ENCODE measurements at regions not wholly inside any gene's neighbourhood (a gene's known extent, or its start where the extent isn't known, plus 50 kb on each side); places are given as distances from the start of the nearest gene placed in this dataset.

DNA sequence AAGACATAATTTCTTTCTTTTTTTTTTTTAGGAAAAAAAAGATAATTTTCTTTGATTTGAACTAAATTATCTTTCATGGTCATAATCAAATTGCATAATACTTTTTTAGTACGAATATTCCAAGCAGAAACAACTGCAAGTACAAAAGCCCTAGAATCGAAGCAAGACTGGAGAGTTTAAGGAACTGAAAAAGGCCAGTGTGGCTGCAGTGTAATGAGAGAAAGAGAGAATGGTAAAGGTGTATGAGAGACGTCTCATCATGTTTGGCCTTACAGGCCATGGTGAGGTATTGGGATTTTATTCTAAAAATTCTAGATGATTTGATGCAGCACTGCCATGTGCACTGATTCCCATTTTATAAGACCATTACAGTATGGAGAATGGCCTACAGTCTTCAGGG lies 180.9 kb downstream of the SUCNR1 start:
- no peak for DNase-seq (ENCODE audit: low spot score)

DNA sequence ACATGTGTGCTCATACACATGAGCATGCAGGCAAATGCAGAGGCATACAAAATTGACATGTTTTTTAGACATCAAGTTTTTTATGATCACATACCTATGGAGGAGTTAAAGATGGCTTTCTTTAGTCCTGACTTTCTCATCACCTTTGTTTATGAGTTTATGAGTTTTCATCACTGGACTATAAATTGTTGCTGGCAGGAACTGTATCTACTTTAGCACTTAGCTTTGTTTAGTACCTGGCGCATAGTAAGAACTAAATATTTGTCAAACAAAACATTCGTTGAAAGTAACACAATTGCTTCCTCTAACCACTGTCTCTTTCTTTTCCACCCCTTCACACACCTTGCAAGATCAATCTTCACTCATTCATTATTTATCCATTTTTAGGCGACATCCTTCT lies 182.6 kb downstream of the SUCNR1 start:
- DNase-seq (ENCODE audit: low spot score), result no peak

DNA sequence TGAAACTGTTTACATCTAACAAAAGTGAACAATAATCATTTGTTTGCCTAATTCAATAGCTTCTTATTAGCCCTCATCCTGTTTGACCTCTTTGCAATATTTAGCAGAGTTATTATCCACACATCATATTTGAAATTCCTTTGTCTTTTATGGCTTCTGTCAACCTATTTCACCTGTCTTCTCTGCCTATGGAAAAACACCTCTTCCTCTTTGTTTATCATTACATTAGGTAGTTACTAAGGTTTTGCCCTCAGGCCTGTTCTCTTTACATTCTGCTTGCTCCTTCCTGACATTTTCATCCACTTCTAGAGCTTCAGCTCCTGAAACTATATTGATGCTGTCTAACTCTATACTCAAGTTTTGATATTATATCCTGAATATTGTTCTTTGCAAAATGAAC lies 183.0 kb downstream of the SUCNR1 start:
- no peak for DNase-seq (ENCODE audit: low spot score)

DNA sequence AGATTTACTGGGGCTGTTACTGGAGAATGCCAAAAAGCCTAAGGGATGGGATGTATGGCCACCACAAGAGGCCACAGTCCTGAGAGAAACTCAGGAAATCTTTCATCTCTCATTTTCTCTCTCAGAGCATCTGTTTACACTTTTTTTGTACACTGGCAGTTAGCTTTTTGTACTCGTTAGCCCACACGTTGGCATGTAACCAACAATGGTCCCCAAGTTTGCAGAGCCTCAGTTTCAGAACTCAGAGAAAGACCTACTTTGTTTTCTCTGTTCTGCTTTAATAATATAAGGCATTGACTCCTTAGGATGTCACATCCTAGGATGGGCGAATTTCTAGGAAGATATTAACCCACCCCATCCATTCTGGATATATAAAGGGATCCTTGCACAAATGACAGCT lies 183.5 kb downstream of the SUCNR1 start:
- DNase-seq (ENCODE audit: low spot score), result no peak

DNA sequence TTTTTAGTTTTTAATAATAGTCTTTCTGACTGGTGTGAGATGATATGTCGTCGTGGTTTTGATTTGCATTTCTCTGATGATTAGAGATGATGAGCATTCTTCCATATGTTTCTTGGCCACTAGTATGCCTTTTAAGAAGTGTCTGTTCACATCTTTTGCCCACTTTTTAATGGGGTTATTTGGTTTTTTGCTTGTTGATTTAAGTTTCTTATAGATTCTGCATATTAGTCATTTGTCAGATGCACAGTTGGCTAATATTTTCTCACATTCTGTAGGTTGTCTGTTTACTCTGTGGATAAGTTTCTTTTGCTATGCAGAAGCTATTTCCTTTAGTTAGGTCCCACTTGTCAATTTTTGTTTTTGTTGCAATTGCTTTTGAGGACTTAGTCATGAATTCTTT lies 185.4 kb downstream of the SUCNR1 start:
- no peak for DNase-seq (ENCODE audit: low spot score)

DNA sequence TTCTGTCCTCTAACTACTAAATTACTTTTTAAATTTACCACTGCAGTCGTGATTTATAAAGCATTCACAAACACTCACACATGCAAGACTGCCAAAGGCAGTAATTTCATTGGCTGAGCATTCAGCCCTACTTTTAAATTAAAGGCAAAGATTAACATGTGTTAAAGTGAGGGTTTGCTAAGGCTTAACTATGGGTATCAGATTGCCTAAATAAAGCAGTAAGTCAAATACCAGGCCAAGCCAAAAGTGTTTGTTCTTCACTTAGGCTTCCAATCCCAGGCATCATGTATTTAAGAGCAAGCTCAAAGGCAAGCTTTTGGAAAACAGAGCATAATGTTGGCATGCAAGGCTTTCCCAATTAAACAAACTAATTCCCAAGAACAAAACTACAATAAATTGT lies 187.3 kb downstream of the SUCNR1 start:
- no peak for DNase-seq (ENCODE audit: low spot score)

DNA sequence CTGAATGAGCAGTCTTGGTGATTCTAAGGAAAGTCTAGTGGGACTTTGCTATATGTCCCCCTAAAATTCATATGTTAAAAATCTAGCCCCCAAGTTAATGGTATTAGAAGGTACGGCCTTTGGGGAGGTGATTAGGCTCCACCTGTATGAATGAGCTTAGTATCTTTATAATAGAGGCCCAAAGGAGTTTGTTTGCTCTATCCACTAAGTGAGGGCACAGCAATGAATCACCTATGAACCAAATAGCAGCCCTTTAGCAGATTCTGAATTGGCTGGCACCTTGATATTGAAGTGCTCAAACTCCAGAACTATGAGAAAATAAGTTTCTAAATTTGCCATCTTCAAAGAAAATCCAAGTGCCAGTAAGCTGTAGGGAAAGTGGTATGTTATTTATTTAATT lies 187.9 kb downstream of the SUCNR1 start:
- no peak for DNase-seq (ENCODE audit: low spot score)

DNA sequence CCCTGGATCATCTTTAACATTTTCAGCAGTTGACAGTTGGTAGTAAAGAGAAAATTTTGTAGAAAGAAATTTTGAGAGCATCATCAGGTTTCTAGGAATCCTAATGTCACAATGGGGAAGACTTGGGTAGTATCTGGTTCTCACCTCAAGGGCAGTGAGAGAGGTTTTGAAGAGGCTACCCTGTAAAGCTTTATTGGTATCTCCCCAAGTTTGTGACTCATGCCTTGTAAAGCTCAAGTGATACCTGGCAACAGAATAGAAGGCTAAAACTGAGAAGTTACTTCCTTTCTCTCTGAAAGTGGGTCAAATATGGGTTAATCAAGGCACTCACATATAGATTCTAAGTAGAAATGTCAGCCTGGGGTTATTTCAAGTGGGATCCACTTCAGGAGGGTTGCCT lies 196.4 kb downstream of the SUCNR1 start:
- no peak for DNase-seq (ENCODE audit: low spot score)

DNA sequence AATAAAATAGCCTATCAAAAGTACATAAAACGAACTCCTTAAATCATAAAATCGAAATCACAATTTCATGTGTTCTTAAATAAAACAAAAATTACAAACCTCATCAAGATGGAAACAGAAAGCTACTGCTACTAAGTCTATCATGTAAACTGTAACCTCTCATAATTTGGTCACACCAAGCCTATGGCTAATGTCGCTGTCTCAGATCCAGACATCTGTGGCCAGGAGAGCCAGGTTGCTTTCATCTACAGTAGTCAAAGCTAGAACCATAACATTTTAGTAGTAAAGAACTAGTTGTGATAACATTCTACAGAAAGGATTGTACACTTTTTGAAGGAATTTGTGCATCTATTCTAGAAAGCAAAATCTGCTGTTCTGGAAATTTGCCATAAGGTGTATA lies 197.4 kb upstream of the MBNL1 start:
- DNase-seq (ENCODE audit: low spot score), result no peak

DNA sequence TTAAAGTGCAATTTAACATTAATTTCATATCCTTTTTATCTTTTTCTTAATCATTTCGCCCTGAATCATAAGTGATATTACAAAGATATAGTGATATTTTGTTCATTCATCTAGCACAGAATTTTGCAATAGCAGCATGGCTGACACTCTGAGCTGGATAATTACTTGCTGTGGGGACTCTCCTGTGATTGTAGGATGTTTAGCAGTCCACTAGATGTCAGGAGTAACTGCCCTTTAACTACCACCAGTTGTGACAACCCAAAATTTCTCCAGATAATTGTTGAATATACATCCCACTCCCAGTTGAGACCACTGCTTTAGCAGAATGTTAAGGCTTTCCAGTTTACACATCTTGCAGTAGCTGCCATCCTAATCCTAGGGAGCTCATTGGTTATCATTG lies 196.8 kb upstream of the MBNL1 start:
- DNase-seq (ENCODE audit: low spot score), result peak; percentile 39

DNA sequence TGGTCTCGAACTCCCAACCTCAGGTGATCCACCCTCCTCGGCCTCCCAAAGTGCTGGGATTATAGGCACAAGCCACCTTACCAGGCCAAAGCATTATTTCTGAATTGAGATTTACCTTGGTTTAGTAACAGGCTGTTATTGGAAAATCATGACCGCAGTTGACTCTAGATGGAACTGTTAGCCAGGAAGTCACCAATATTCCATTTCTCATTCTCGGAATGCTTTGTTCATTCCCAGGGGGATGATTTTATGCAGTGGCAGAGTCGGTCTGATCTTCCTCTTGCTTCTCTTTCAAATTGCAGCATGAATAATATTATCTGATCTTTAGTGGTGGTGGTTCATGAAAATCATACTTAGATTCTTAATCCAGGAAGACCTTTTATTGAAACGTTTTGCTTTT lies 195.5 kb upstream of the MBNL1 start:
- DNase-seq (ENCODE audit: low spot score), result peak; percentile 14

DNA sequence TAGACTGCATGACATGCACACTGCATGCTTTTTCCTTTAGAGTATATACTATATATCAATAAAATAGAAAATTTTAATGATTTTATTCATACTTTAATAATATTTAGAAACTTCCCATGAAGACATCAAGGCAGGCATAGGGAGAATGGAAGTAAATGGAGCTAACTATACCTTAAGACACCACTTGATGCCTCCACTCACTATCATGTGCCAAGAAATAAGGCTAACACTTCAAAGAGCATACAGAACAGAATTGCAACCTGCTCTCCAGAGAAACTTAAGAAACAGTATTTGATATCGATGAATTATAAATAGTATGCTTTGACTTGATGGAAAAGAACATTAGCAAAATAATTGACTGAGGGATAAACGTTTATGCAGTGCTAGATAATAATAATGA lies 192.6 kb upstream of the MBNL1 start:
- no peak for DNase-seq (ENCODE audit: low spot score)

DNA sequence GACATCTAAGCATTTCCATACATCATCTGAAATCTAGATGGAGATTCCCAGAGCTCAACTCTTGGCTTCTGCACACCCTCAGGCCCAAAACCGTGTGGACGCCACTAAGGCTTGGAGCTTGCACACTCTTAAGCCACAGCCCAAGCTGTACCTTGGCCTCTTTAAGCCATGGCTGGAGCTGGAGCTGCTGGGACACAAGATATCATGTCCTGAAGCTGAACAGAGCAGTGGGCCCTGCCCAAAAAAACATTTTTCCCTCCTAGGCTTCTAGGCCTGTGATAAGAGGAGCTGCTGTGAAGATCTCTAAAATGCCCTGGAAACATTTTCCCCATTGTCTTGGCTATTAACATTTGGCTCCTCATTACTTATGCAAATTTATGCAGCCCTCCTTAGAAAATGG lies 188.7 kb upstream of the MBNL1 start:
- DNase-seq (ENCODE audit: low spot score), result no peak

DNA sequence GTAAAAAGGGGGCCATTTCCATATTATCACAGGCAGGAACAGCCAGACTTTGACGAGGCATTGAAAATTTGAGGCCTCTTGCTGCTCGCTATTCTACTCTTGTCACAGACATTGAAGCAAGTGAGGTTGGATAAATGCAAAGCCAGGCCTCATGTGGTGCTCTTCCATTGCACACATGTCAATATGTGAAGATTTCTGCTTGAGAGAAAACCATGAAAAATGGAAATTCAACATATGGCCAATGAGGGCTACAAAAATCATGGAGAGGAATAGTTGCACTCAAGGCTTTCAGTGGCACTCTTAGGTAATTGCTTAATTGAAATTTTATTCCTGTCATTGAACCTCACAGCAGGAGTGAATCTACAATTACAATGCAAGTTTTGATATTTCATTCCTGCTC lies 185.6 kb upstream of the MBNL1 start:
- no peak for DNase-seq (ENCODE audit: low spot score)

DNA sequence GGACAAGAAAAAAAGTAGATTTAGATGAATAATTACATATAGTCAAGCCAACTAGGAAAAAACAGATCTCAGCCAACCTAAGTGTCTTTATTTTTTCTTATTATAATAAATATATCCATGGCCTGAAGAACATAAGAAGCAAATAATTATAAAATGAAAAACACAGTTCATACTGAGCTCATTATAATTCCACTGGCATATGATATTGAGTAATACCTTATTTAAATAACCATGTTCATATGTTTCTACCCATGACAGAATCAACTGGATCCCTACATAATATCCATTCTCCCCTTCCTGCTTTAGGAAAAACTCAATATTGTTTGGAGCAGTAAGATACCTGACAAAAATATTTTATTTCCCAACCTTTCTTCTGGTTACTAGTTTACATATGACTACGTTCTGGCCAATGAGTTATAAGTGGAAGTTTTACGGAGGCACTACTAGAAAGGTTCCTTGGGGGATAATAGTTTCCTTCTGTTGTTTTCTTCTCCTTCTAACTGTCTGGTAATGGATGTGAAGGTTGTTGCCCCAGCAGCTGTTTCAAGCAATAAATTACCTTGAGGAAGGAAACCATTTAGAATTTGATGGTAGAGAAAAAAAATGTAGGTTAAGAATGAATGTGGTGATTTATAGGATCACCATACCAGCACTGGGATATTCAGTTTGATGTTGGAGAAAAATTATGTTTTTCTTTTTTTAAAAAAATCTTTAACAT lies 184.1 kb upstream of the MBNL1 start:
- no peak for DNase-seq (ENCODE audit: low spot score)

DNA sequence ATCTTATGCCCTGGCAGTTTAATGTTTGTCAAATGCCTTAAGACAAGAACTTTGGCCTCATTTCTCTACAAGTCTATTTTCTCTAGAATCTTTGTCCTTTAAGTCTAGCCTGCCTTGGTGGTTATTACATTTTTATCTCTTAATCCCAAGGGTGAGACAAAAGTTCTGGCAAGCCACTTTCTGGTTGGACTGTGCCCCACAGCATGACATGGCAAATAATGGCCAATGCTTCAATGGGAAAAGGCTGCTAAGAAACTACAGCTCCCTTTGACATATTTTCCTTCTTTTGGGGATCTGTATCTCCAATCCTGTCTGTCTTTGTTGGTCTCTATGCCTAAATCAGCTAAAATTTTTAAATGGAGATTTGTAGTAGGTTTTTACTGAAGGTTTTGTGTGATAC lies 181.6 kb upstream of the MBNL1 start:
- no peak for DNase-seq (ENCODE audit: low spot score)

DNA sequence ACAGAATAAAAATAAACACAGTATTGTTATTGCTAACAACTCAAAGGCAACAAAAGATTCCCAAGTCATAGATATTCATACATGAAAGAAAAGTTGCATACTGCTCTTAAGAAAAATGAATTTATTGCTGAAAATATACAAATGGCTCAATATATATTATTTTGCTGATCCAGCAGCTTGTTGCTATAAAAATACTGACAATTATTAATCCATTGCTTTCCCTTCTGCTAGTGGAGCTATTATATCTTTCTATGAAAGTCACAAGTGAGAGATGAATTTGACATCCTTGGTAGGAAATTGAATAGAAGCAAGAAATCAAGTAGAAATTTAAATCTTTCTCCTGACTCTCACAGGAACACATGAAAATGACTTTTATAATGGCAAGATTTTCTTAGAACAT lies 179.2 kb upstream of the MBNL1 start:
- DNase-seq (ENCODE audit: low spot score), result no peak

DNA sequence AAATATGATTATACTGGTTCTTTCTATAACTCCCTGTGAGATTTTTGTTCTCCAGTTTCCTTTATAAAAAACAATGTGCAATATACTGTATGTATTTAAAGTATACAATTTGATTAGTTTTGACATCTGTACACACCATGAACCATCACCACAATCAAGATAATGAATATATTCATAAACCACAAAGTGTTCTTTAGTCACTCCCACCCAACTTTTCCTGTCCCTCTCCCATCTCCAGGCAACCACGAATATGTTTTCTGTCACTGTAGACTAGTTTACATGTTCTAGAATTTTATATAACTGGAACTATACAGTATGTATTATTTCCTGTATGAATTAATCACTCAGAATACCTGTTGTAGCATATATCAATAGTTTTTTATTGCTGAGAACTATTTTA lies 177.0 kb upstream of the MBNL1 start:
- DNase-seq (ENCODE audit: low spot score), result no peak

DNA sequence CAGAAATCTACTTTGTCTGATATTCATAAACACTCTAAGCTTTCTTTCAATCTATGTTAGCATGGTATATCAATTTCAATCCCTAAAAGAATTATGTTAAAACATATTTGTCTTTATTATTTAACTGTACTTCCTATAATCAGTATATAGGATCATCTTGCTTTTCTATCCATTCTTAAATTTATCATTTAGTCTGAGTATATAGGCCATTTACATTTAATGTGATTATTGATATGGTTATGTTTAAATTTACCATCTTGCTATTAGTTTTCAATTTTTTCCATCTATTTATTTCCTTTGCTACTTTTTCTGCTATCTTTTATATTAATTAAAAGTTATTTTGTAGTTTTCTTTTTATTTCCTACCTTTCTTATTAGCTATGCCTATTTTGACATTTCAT lies 174.8 kb upstream of the MBNL1 start:
- DNase-seq (ENCODE audit: low spot score), result no peak

DNA sequence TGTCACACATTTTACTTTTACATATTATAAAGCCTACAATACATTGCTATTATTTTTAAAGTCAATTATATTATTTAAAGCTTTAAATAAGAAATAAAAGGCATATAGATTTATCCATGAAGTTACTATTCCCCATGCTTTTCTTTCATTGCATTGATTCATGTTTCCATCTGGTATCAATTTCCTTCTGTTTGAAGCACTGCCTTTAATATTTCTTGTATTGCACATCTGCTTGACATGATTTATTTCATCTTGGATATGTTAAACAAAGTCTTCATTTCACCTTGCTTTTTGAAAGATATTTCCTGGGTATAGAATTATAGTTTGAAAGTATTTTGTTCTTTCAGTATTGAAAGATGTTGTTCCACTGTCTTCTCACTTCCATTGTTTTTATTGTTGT lies 174.3 kb upstream of the MBNL1 start:
- no peak for DNase-seq (ENCODE audit: low spot score)

DNA sequence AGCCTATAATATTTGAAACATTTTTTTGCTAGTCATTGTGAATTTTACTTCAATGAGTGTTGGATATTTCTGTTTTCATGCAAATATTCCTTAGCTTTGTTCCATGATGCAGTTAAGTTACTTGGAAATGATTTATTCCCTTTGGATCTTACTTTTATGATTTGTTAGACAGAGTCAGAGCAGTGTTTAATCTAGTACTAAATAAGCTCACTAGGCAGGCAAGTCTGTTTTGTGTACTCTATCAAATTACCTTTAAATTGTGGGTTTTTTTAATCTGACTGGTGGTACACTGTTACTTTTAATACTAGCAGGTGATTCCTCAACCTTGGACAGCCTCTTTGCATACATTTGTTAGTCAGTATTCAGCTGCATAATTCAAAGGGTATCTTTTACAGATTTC lies 173.3 kb upstream of the MBNL1 start:
- no peak for DNase-seq (ENCODE audit: low spot score)

DNA sequence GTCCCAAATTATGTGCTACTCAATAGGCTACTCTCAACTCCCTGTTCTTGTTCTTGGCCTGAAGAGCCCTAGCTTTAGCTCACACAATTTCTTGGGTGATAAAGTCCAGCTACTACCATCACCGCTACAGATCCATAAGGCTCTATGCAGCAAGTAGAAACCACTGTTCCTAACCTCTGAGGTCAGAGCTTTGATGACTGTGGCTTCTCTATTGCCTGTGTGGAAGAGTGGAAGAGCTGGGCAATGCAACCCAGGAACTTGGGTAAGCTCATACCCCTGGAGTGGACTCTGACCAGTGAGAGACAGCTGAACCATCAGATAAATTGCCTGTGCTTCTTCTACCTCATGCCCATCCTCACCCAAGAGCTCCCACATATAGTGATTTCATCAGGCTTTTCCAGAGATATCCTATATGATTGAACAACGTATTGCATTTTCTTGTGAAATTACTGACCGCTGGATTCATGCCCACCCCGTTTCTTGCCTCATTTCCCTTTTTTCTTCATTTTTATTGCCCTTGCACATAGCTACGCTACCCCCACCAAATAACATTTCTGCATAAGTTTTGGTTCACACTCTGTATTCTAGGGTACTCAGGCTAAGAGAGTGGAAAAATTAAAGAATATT lies 172.3 kb upstream of the MBNL1 start:
- DNase-seq (ENCODE audit: low spot score), result no peak

DNA sequence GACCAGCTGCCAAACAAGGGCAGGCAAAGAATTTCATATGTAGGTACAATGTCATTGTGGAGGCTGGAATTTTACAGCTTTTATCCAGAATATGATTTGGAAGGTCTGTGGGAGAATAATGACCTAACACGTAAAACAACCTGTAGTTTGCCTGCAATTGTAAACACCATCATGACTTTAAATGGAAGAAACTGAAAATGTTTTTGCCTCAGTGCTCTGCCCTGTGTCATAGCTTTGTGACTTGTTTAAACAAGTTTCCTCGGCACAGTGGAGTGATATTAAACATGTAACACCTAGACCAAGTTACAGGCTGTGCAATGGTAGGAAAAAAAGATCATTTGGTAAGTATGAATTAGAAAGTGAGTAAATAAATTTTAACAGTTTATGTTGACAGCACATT lies 171.6 kb upstream of the MBNL1 start:
- DNase-seq (ENCODE audit: low spot score), result no peak

DNA sequence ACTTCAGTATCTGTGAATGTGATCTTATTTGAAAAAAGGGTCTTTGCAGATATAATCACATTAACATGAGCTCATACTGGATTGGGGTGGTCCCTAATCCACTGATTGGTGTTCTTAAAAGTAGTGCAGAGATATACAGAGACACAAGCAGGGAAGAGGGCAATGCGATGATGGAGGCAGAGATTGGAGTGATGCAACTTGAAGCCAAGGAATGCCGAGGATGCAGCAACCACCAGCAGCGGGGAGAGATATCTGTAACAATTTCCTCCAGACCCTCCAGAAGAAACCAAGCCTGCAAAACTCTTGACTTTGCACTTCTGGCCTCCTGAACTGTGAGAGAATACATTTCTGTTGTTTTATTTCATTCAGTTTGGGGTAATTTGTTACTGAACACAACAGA lies 171.0 kb upstream of the MBNL1 start:
- DNase-seq (ENCODE audit: low spot score), result no peak
